H1 (cell line): ENCODE measurements at regions not wholly inside any gene's neighbourhood (a gene's known extent, or its start where the extent isn't known, plus 50 kb on each side); places are given as distances from the start of the nearest gene placed in this dataset.

Source experiments
- CTCF ChIA-PET: fragments of 300-600 bp; sonication (Branson Sonifier 250); formaldehyde crosslinking; loops from one replicate; lab custom pipeline; 2021; ENCODE audit not compliant: partially characterized antibody; lab: Charles Lee
- POLR2A ChIA-PET: fragments of 300-600 bp; sonication (Branson Sonifier 250); formaldehyde crosslinking; loops from one replicate; lab custom pipeline; 2021; ENCODE audit warnings: inconsistent platforms; ENCODE audit not compliant: partially characterized antibody; lab: Charles Lee
- DNase-seq, 2 experiments: peaks; one replicate each; pipeline versions ENCODE4 v3.0.0 to v3.0.0-alpha.2; 2010 to 2022; ENCODE audit warnings: low spot score in 2 of 2, low read depth in 1 of 2, mixed read lengths in 1 of 2
- FAIRE-seq: peaks from 2 replicates; lab custom pipeline; 2011; peaks lifted over from hg19 to GRCh38; lab: Jason Lieb, UNC
- H2AFZ ChIP-seq: 2 replicates; pipeline ENCODE4 v1.8.1; 2012; ENCODE audit warnings: low read length, inconsistent platforms
- H2AK5ac ChIP-seq: 2 replicates; pipeline ENCODE4 v1.6.1; 2013; ENCODE audit warnings: low read depth, low read length
- H2BK120ac ChIP-seq: replicated peaks from 2 replicates; pipeline ENCODE3; 2013; ENCODE audit warnings: low read depth, low read length, inconsistent platforms
- H2BK12ac ChIP-seq: 2 replicates; pipeline ENCODE4 v1.6.1; 2013; ENCODE audit warnings: low read depth, low read length
- H2BK15ac ChIP-seq: 2 replicates; pipeline ENCODE4 v1.6.1; 2013; ENCODE audit warnings: low read length
- H2BK20ac ChIP-seq: 2 replicates; pipeline ENCODE4 v1.6.1; 2013; ENCODE audit warnings: low read length
- H2BK5ac ChIP-seq: 2 replicates; pipeline ENCODE4 v1.6.1; 2013; ENCODE audit warnings: low read depth, low read length
- H3K14ac ChIP-seq: 2 replicates; pipeline ENCODE4 v1.6.1; 2013; ENCODE audit warnings: inconsistent platforms; ENCODE audit not compliant: insufficient read length
- H3K18ac ChIP-seq: 2 replicates; pipeline ENCODE4 v1.6.1; 2013; ENCODE audit warnings: low read length; ENCODE audit errors: extremely low read depth
- H3K23ac ChIP-seq: 2 replicates; pipeline ENCODE4 v1.6.1; 2013; ENCODE audit warnings: inconsistent platforms; ENCODE audit not compliant: insufficient read length
- H3K23me2 ChIP-seq: 2 replicates; pipeline ENCODE4 v1.6.1; 2013; ENCODE audit warnings: low read depth, low read length
- H3K27ac ChIP-seq: 2 replicates; pipeline ENCODE4 v1.6.1; 2011; ENCODE audit warnings: low read depth, low read length, inconsistent platforms
- H3K27me3 ChIP-seq, 4 experiments: replicated peaks in 1 of 4; 1 replicate in 1 of 4; 2 replicates in 3 of 4; pipeline versions ENCODE4 v1.6.1 to v1.8.1; 2011 to 2013; ENCODE audit warnings: low read length in 3 of 4, mild to moderate bottlenecking in 3 of 4, inconsistent platforms in 2 of 4, mixed read lengths in 2 of 4, moderate library complexity in 1 of 4; ENCODE audit not compliant: control insufficient read depth in 3 of 4, insufficient read depth in 3 of 4; ENCODE audit errors: extremely low read depth in 1 of 4
- H3K36me3 ChIP-seq, 4 experiments: 2 replicates each; pipeline versions ENCODE4 v1.6.1 to v1.8.1; 2011 to 2013; ENCODE audit warnings: mild to moderate bottlenecking in 4 of 4, low read length in 3 of 4, moderate library complexity in 2 of 4, control low read depth in 1 of 4, inconsistent platforms in 1 of 4; ENCODE audit not compliant: insufficient read depth in 4 of 4, control insufficient read depth in 2 of 4
- H3K4ac ChIP-seq: replicated peaks from 2 replicates; pipeline ENCODE3; 2013; ENCODE audit warnings: low read length, low read depth, mixed read lengths, inconsistent platforms; ENCODE audit not compliant: insufficient read length
- H3K4me1 ChIP-seq, 4 experiments: replicated peaks in 1 of 4; 1 replicate in 1 of 4; 2 replicates in 3 of 4; pipeline versions ENCODE4 v1.6.1 to v1.8.1; 2011 to 2013; ENCODE audit warnings: low read length in 3 of 4, inconsistent platforms in 2 of 4, mixed read lengths in 1 of 4; ENCODE audit not compliant: insufficient read depth in 4 of 4, control insufficient read depth in 3 of 4
- H3K4me2 ChIP-seq, 2 experiments: 2 replicates each; pipeline versions ENCODE4 v1.6.1 to v1.8.1; 2011 to 2013; ENCODE audit warnings: low read depth in 2 of 2, low read length in 2 of 2, control low read depth in 1 of 2, inconsistent platforms in 1 of 2, mild to moderate bottlenecking in 1 of 2; ENCODE audit not compliant: insufficient read depth in 1 of 2
- H3K4me3 ChIP-seq, 4 experiments: fragments of 200-600, 300-600 bp in 1 of 4; sonication (generic), shearing (Covaris generic), sonication (Bioruptor Twin) in 1 of 4; 2 replicates each; pipeline versions ENCODE4 v1.5.1 to v1.8.1; 2011 to 2016; ENCODE audit warnings: low read length in 4 of 4, low read depth in 3 of 4, control low read depth in 2 of 4, inconsistent platforms in 2 of 4, mild to moderate bottlenecking in 2 of 4, mixed read lengths in 1 of 4, moderate library complexity in 1 of 4; ENCODE audit not compliant: insufficient read depth in 2 of 4; ENCODE audit errors: extremely low read depth in 1 of 4
- H3K56ac ChIP-seq: replicated peaks from 2 replicates; pipeline ENCODE3; 2013; ENCODE audit warnings: low read depth, mild to moderate bottlenecking, mixed read lengths, low read length, inconsistent platforms; ENCODE audit not compliant: insufficient read length
- H3K79me1 ChIP-seq: 2 replicates; pipeline ENCODE4 v1.6.1; 2013; ENCODE audit warnings: low read depth, low read length, control low read depth
- H3K79me2 ChIP-seq, 2 experiments: 2 replicates each; pipeline versions ENCODE4 v1.6.1 to v1.8.1; 2012 to 2013; ENCODE audit warnings: low read length in 2 of 2, mild to moderate bottlenecking in 2 of 2, inconsistent platforms in 1 of 2; ENCODE audit not compliant: insufficient read depth in 2 of 2, control insufficient read depth in 1 of 2
- H3K9ac ChIP-seq, 4 experiments: replicated peaks in 1 of 4; 1 replicate in 1 of 4; 2 replicates in 3 of 4; pipeline versions ENCODE4 v1.6.1 to v1.8.1; 2011 to 2013; ENCODE audit warnings: low read depth in 3 of 4, low read length in 3 of 4, control low read depth in 2 of 4, mild to moderate bottlenecking in 2 of 4, moderate library complexity in 2 of 4, inconsistent platforms in 1 of 4; ENCODE audit errors: extremely low read depth in 1 of 4
- H3K9me3 ChIP-seq, 2 experiments: 2 replicates each; pipeline versions ENCODE4 v1.6.1 to v1.8.1; 2012 to 2013; ENCODE audit warnings: mild to moderate bottlenecking in 2 of 2, moderate library complexity in 2 of 2, control low read depth in 1 of 2, inconsistent platforms in 1 of 2, low read depth in 1 of 2, low read length in 1 of 2, mixed read lengths in 1 of 2; ENCODE audit not compliant: insufficient read depth in 2 of 2
- H4K20me1 ChIP-seq, 2 experiments: replicated peaks in 1 of 2; 2 replicates each; pipeline versions ENCODE3 to v1.8.1; 2011 to 2013; ENCODE audit warnings: inconsistent platforms in 2 of 2, low read length in 2 of 2, mild to moderate bottlenecking in 1 of 2; ENCODE audit not compliant: insufficient read depth in 2 of 2, control insufficient read depth in 1 of 2
- H4K5ac ChIP-seq: 2 replicates; pipeline ENCODE4 v1.6.1; 2013; ENCODE audit warnings: low read length, low read depth, mixed read lengths, inconsistent platforms; ENCODE audit not compliant: insufficient read length
- H4K8ac ChIP-seq: 2 replicates; pipeline ENCODE4 v1.8.0; 2013; ENCODE audit warnings: mild to moderate bottlenecking, moderate library complexity, low read length, inconsistent platforms; ENCODE audit not compliant: insufficient read depth; ENCODE audit errors: extremely low read depth
- H4K91ac ChIP-seq: replicated peaks from 2 replicates; pipeline ENCODE3; 2013; ENCODE audit warnings: low read length, mixed read lengths, inconsistent platforms; ENCODE audit not compliant: insufficient read length
- POLR2AphosphoS5 ChIP-seq: IDR thresholded peaks from 2 replicates; pipeline ENCODE4 v1.6.1; 2011; ENCODE audit warnings: low read depth, low read length
- RAD21 ChIP-seq, 2 experiments: IDR thresholded peaks in 1 of 2; conservative IDR thresholded peaks in 1 of 2; 2 replicates each; pipeline ENCODE4 v1.6.1; 2011; ENCODE audit warnings: low read depth in 2 of 2, low read length in 2 of 2, improper control_type of control experiment in 1 of 2, inconsistent platforms in 1 of 2, mild to moderate bottlenecking in 1 of 2, moderate library complexity in 1 of 2
- RFX5 ChIP-seq: IDR thresholded peaks from 2 replicates; pipeline ENCODE4 v1.6.1; 2011; ENCODE audit warnings: low read depth, low read length, improper control_type of control experiment, borderline replicate concordance
- RXRA ChIP-seq: IDR thresholded peaks from 2 replicates; pipeline ENCODE4 v1.6.1; 2011; ENCODE audit warnings: low read depth, mild to moderate bottlenecking, low read length, moderate library complexity; ENCODE audit not compliant: insufficient read depth
- WGBS, 2 experiments: shearing (Covaris generic) in 1 of 2; methylation state at CpG; one replicate each; pipeline versions ENCODE4 v1.1.6 to v1.1.7; 2013 to 2015; ENCODE audit warnings: low lambda C conversion rate in 2 of 2, mixed read lengths in 2 of 2, inconsistent platforms in 1 of 2, low coverage in 1 of 2, missing lambda C conversion rate in 1 of 2; ENCODE audit not compliant: insufficient replicate concordance in 2 of 2, insufficient coverage in 1 of 2, insufficient read length in 1 of 2; ENCODE audit errors: extremely low coverage in 1 of 2, missing lambda C conversion rate in 1 of 2; 5-methylcytosine and 5-hydroxymethylcytosine counted together

DNA sequence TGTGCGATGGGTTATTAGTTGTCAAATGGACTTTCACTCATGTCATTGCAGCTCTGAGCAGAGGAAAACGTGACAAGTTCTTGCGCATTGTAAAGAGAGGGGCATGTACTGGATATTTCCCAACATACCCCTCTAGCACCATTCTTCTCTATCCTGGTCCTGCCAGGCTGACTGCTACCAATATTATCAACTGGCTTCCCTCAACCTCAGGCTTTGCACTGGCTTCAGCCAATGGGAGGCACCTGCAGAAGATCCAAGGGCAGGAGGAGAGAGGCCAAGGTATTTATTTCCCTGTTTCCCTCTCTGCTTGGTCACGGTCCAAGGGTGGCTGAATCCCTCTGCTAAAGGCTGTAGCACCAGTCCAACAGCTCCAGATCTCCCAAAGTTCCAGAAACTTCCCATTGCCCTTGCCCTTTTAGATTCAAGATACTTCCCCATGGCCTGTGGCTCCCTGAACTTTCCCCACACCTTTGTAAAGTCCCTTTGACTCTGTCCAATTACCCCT is 175.6 kb upstream of the NECTIN1 start:
- no peak overlapping the region for H3K18ac ChIP-seq
- H3K4ac ChIP-seq: no peak overlapping the region
- H3K9me3 ChIP-seq: no peaks in the 10 kb centered on the region
- no peak overlapping the region for H3K56ac ChIP-seq
- H2AK5ac ChIP-seq: no peak overlapping the region
- H3K9ac ChIP-seq: no peak overlapping the region
- no peaks in the 10 kb centered on the region for H3K23me2 ChIP-seq
- H3K79me1 ChIP-seq: no peaks in the 10 kb centered on the region
- no peak overlapping the region for H2BK20ac ChIP-seq
- no peaks in the 10 kb centered on the region for H3K79me2 ChIP-seq
- no peak overlapping the region for H4K8ac ChIP-seq
- H3K27ac ChIP-seq: no peak overlapping the region
- H2AFZ ChIP-seq: no peak overlapping the region
- no peak overlapping the region for H3K14ac ChIP-seq
- no peaks in the 10 kb centered on the region for H4K20me1 ChIP-seq
- ChIA-PET POLR2A (interaction anchor here (0.6 kb wide), 1 partner anchor 69 kb away, joined by 4 read pairs; no protein-coding TSS in a partner anchor), CTCF (interaction anchor here (0.8 to 2.3 kb wide), 4 partner anchors 17 to 78 kb away, joined by 3 to 8 read pairs (median 4); no protein-coding TSS in a partner anchor)
- DNase-seq (no peak), FAIRE-seq (no peak)
- no peak overlapping the region for H3K23ac ChIP-seq
- no peak overlapping the region for H2BK12ac ChIP-seq
- no peak overlapping the region for H4K5ac ChIP-seq
- H2BK120ac ChIP-seq: no peak overlapping the region
- no peak overlapping the region for H2BK5ac ChIP-seq
- H2BK15ac ChIP-seq: no peak overlapping the region
- TF ChIP-seq RFX5 (no peak), POLR2AphosphoS5 (no peak), RXRA (no peak), RAD21 (IDR thresholded peaks at IDR 0.05 in 1 of 2, conservative IDR thresholded peaks at IDR 0.05 in 1 of 2; ENCODE audit: low read depth in 2 of 2, low read length in 2 of 2) (no peak)
- no peak overlapping the region for H3K4me3 ChIP-seq
- H4K91ac ChIP-seq: no peak overlapping the region
- 95% methylated on average over 4 of the region's 4 CpGs; no CpG with 5 or more reads in 1 of the 2 experiments for WGBS, 2 experiments
- H3K27me3 ChIP-seq: 0 out of 7 replicates have a peak, but pooled peaks cover 0 to 2% (median 0%) of the 10 kb centered on the region in 4 experiments
- peaks cover 0 to 15% (median 6%) of the 10 kb centered on the region in 4 experiments; a peak in 6 of 7 replicates for H3K4me1 ChIP-seq
- no peaks in the 10 kb centered on the region for H3K36me3 ChIP-seq
- no peak overlapping the region for H3K4me2 ChIP-seq
